A673 (cell line): ENCODE measurements at regions not wholly inside any gene's neighbourhood (a gene's known extent, or its start where the extent isn't known, plus 50 kb on each side); places are given as distances from the start of the nearest gene placed in this dataset.
A peak's percentile ranks its signal among the peaks of the same experiment; 100 is the strongest.

Experiments used
- BruUV-seq: library from RNA; stranded (reverse); fragments of 400-500 nt; replicated peaks from 2 replicates; lab custom pipeline; 2021; lab: Mats Ljungman, UMichigan
- CTCF ChIA-PET: fragments of 300-600 bp; sonication (Branson Sonifier 250); formaldehyde crosslinking; loops from one replicate; lab custom pipeline; 2022; ENCODE audit warnings: antibody characterized with exemption; lab: Charles Lee
- POLR2A ChIA-PET: fragments of 300-600 bp; sonication (Branson Sonifier 250); formaldehyde crosslinking; loops from one replicate; lab custom pipeline; 2022; ENCODE audit warnings: antibody characterized with exemption; ENCODE audit not compliant: low non-redundant PET; lab: Charles Lee
- DNase-seq: peaks from one replicate; pipeline ENCODE4 v3.0.0-alpha.2; 2015; ENCODE audit warnings: low spot score
- H3K27ac ChIP-seq: fragments of 200-600 bp; sonication (generic); 2 replicates; pipeline ENCODE4 v1.5.1; 2016; ENCODE audit warnings: mixed run types, low read depth, mild to moderate bottlenecking, mixed read lengths, antibody characterized with exemption, low read length; ENCODE audit not compliant: poor library complexity, severe bottlenecking
- H3K27me3 ChIP-seq: fragments of 200-600 bp; sonication (generic); replicated peaks from 2 replicates; pipeline ENCODE4 v1.6.1; 2017; ENCODE audit warnings: mixed run types, low read depth, mild to moderate bottlenecking, mixed read lengths, antibody characterized with exemption, low read length; ENCODE audit not compliant: insufficient read depth, poor library complexity
- H3K36me3 ChIP-seq: fragments of 200-600 bp; sonication (generic); 2 replicates; pipeline ENCODE4 v1.6.1; 2016; ENCODE audit warnings: mixed run types, mild to moderate bottlenecking, mixed read lengths, antibody characterized with exemption, low read length; ENCODE audit not compliant: insufficient read depth, poor library complexity, severe bottlenecking
- H3K4me1 ChIP-seq: fragments of 200-600 bp; sonication (generic); 2 replicates; pipeline ENCODE4 v1.6.1; 2017; ENCODE audit warnings: mixed run types, mild to moderate bottlenecking, mixed read lengths, antibody characterized with exemption, low read length; ENCODE audit not compliant: insufficient read depth, poor library complexity, severe bottlenecking
- H3K4me3 ChIP-seq: fragments of 200-600 bp; sonication (generic); 2 replicates; pipeline ENCODE4 v1.5.1; 2016; ENCODE audit warnings: low read depth, mixed run types, mild to moderate bottlenecking, mixed read lengths, low read length; ENCODE audit not compliant: poor library complexity, severe bottlenecking
- H3K9me3 ChIP-seq: fragments of 200-600 bp; sonication (generic); 2 replicates; pipeline ENCODE4 v1.6.1; 2016; ENCODE audit warnings: mixed run types, low read depth, mild to moderate bottlenecking, mixed read lengths, antibody characterized with exemption, low read length; ENCODE audit not compliant: poor library complexity, severe bottlenecking
- CTCF ChIP-seq: fragments of 300-800, 200-600 bp; sonication (generic); conservative IDR thresholded peaks from 2 replicates; pipeline ENCODE4 v1.5.1; 2017; ENCODE audit warnings: low read depth, mild to moderate bottlenecking, antibody characterized with exemption, low read length, moderate library complexity, mixed read lengths
- EZH2 ChIP-seq: fragments of 200-600 bp; sonication (generic); IDR thresholded peaks from 2 replicates; pipeline ENCODE4 v1.6.1; 2017; ENCODE audit warnings: borderline replicate concordance, low read depth, mild to moderate bottlenecking, mixed read lengths, antibody characterized with exemption, low read length; ENCODE audit not compliant: poor library complexity, severe bottlenecking
- intact Hi-C: fragments of 100-400 bp; cut with micrococcal nuclease; formaldehyde crosslinking; loops from one replicate; pipeline ENCODE4 v1.10.0; 2022; ENCODE audit not compliant: unreplicated experiment

DNA sequence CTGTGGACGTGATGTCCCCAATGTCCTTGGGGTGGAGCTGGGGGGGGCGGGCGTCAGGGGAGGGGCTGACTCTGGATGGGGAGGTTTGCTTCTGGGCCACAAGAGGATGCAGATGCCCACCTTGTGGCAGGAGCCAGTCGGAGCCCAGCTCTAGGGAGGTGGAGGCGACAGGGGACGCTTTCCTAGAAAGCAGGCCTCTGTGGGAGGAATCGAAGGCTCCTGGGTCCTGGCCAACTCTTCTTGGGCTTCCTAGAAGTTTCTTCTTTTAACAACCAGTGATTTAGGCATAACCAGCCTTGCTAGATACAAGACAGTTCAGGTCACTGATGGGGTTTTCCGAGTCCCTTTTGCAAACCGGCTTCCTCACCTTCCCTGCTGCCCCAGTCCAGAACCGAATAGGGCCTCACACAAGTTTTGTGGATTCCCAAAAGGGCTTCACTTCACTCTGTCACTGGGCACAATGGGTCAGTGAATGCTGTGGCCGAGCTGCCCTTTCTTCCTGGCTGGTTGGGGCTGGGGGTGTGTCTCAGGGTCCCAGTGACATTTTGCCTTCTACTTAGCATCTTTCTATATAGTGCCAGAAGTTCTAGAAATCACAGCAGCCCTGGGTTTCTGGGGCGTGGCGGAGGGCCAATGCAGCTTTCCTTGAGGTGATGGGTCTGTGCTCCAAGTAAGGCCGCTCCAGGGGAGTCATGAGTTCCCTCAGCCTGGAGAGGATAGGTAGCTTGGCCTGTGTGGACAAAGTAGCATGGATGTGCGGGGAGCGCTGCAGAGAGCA is 78.4 kb upstream of the FOXP4 start:
- no TSS peak for BruUV-seq
- no peak overlapping the region for H3K27ac ChIP-seq
- H3K27me3 ChIP-seq = no peaks in the 10 kb centered on the region
- H3K36me3 ChIP-seq = no peaks in the 10 kb centered on the region
- POLR2A ChIA-PET = no interaction called here
- no peak overlapping the region for H3K4me3 ChIP-seq
- CTCF ChIA-PET = interaction anchor here (0.7 kb wide), 1 partner anchor 228 kb away, joined by 4 read pairs; no protein-coding TSS in a partner anchor
- intact Hi-C loops = no loop called here
- H3K9me3 ChIP-seq = no peaks in the 10 kb centered on the region
- H3K4me1 ChIP-seq = peaks cover 21% of the 10 kb centered on the region
- no peak for TF ChIP-seq EZH2
- no peak for TF ChIP-seq CTCF
- DNase-seq = no peak

DNA sequence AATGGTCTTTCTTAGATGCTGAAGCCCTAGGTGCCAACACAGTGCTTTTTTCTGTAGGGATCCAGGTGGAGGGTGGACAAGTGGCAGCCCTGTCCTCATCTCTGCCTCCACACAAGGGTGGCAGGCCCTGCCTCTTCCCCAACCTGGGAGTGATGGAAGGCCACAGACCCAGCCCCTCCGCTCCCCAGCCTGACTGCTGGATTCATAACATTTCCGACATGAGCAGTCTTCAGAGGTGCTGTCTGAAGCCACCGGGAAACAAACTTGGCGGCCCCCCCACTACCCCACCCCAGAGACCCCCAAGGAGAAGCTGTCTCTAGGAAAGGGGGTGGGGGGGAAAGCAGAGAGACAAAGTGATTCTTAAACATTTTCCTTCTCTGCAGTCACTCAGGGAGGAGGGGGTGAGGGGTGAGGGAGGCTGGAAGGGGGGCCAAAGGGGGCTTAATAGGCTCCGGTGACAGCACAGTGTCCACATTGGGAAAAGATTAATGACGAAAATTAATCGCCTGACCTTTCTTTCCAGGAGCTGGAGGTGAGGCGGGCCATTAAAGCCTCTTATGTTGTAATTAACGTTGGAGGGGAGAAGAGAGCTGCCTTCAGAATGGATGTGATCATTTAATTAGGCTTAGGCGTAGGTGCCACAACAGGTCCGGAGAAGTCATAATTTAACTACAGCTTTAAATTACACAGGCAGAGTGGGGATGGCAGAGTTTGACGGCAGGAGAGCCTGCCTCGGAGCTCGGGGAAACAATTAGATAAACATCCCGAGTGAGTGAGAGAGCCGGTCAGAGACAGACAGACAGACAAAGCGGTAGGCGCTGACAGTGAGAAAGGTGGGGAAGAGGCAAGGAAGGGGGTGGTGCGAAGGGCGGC is 76.8 kb upstream of the FOXP4 start:
- POLR2A ChIA-PET = no interaction called here
- H3K4me3 ChIP-seq = peak overlapping the region; percentile 33
- no TSS peak for BruUV-seq
- no peak for DNase-seq
- CTCF ChIA-PET = interaction anchor here (0.6 kb wide), 1 partner anchor 15 kb away, joined by 10 read pairs; no protein-coding TSS in a partner anchor
- H3K9me3 ChIP-seq = no peaks in the 10 kb centered on the region
- TF ChIP-seq EZH2 (no peak), CTCF (no peak)
- H3K36me3 ChIP-seq = no peaks in the 10 kb centered on the region
- peaks cover 21% of the 10 kb centered on the region for H3K4me1 ChIP-seq
- no peaks in the 10 kb centered on the region for H3K27me3 ChIP-seq
- no peak overlapping the region for H3K27ac ChIP-seq
- intact Hi-C loops = no loop called here

- ChIA-PET POLR2A (interaction anchor here (0.7 kb wide), 1 partner anchor 8 kb away, joined by 6 read pairs; no protein-coding TSS in a partner anchor), CTCF (no interaction called here)
- BruUV-seq = no TSS peak
- H3K27ac ChIP-seq = peak overlapping the region; percentile 46
- TF ChIP-seq CTCF (no peak), EZH2 (no peak)
- peak overlapping the region; percentile 33 for H3K4me3 ChIP-seq
- DNase-seq = peak; percentile 46
- intact Hi-C loops = no loop called here
- H3K36me3 ChIP-seq = no peaks in the 10 kb centered on the region
- H3K9me3 ChIP-seq = no peaks in the 10 kb centered on the region
- H3K4me1 ChIP-seq = peaks cover 21% of the 10 kb centered on the region
- no peaks in the 10 kb centered on the region for H3K27me3 ChIP-seq
These were observed 76.2 kb upstream of the FOXP4 start for GRCh38 chr6:41470029-41470330.
